HEK293 (cell line): ENCODE measurements at regions not wholly inside any gene's neighbourhood (a gene's known extent, or its start where the extent isn't known, plus 50 kb on each side); places are given as distances from the start of the nearest gene placed in this dataset.
A peak's percentile ranks its signal among the peaks of the same experiment; 100 is the strongest.
"Not testable (repeated sequence)": the region's sequence is repeated elsewhere in the genome, so short reads cannot be mapped to it uniquely, and the experiment has no call there.

Experiments
- CTCF ChIA-PET: fragments of 350-600 bp; formaldehyde crosslinking; extraction: SDS; loops from one replicate; lab custom pipeline; 2021; ENCODE audit warnings: antibody characterized with exemption; lab: Yijun Ruan, JAX
- POLR2A ChIA-PET: fragments of 300-600 bp; formaldehyde crosslinking; extraction: SDS; loops from one replicate; lab custom pipeline; 2020; ENCODE audit warnings: antibody characterized with exemption, inconsistent platforms; lab: Yijun Ruan, JAX
- H3K27ac ChIP-seq: fragments of 200-500 bp; sonication (Bioruptor generic); 2 replicates; pipeline ENCODE4 v1.5.1; 2014; ENCODE audit warnings: low read depth, low read length, control low read depth, inconsistent platforms; ENCODE audit errors: extremely low read depth
- H3K36me3 ChIP-seq, 2 experiments: fragments of 200-500 bp in 1 of 2; sonication (Bioruptor generic) in 1 of 2; 1 replicate in 1 of 2; 2 replicates in 1 of 2; pipeline ENCODE4 v1.5.1; 2014 to 2017; ENCODE audit warnings: inconsistent platforms in 2 of 2, low read length in 2 of 2; ENCODE audit not compliant: control insufficient read depth in 2 of 2, insufficient read depth in 1 of 2
- H3K4me1 ChIP-seq: fragments of 200-500 bp; sonication (Bioruptor generic); 2 replicates; pipeline ENCODE4 v1.5.1; 2014; ENCODE audit warnings: mild to moderate bottlenecking, low read length, inconsistent platforms; ENCODE audit not compliant: control insufficient read depth, insufficient read depth
- H3K4me3 ChIP-seq: 2 replicates; pipeline ENCODE4 v1.5.1; 2011; ENCODE audit warnings: low read depth, mild to moderate bottlenecking, control low read depth, low read length, moderate library complexity
- H3K9me3 ChIP-seq: fragments of 200-500 bp; sonication (Bioruptor generic); 2 replicates; pipeline ENCODE4 v1.5.1; 2014; ENCODE audit warnings: low read depth, low read length, inconsistent platforms; ENCODE audit not compliant: control insufficient read depth, insufficient read depth
- HIC1 ChIP-seq: fragments of 450-650 bp; formaldehyde crosslinking; IDR thresholded peaks from 2 replicates; pipeline ENCODE4 v1.5.1; 2016; ENCODE audit warnings: missing biosample characterization, missing genetic modification characterization
- PATZ1 ChIP-seq: fragments of 450-650 bp; formaldehyde crosslinking; IDR thresholded peaks from 2 replicates; pipeline ENCODE4 v1.5.1; 2016; ENCODE audit warnings: missing biosample characterization, missing genetic modification characterization
- SP3 ChIP-seq: fragments of 450-650 bp; formaldehyde crosslinking; IDR thresholded peaks from 2 replicates; pipeline ENCODE4 v1.5.1; 2016; ENCODE audit warnings: missing biosample characterization, missing genetic modification characterization
- TSHZ1 ChIP-seq: fragments of 450-650 bp; formaldehyde crosslinking; IDR thresholded peaks from 2 replicates; pipeline ENCODE4 v1.5.1; 2016; ENCODE audit warnings: missing biosample characterization, missing genetic modification characterization, borderline replicate concordance
- ZNF114 ChIP-seq: fragments of 450-650 bp; formaldehyde crosslinking; IDR thresholded peaks from 2 replicates; pipeline ENCODE4 v1.5.0; 2017; ENCODE audit warnings: missing biosample characterization, missing genetic modification characterization
- ZNF146 ChIP-seq: fragments of 450-650 bp; formaldehyde crosslinking; IDR thresholded peaks from 2 replicates; pipeline ENCODE4 v1.5.1; 2016; ENCODE audit warnings: missing biosample characterization, missing genetic modification characterization
- ZNF239 ChIP-seq: fragments of 450-650 bp; formaldehyde crosslinking; IDR thresholded peaks from 2 replicates; pipeline ENCODE4 v1.5.1; 2016; ENCODE audit warnings: missing biosample characterization, missing genetic modification characterization
- ZNF416 ChIP-seq: fragments of 450-650 bp; formaldehyde crosslinking; IDR thresholded peaks from 2 replicates; pipeline ENCODE4 v1.5.1; 2016; ENCODE audit warnings: missing biosample characterization, missing genetic modification characterization
- ZNF488 ChIP-seq: fragments of 450-650 bp; formaldehyde crosslinking; IDR thresholded peaks from 2 replicates; pipeline ENCODE4 v1.5.1; 2016; ENCODE audit warnings: missing biosample characterization, missing genetic modification characterization
- ZNF544 ChIP-seq: fragments of 450-650 bp; formaldehyde crosslinking; IDR thresholded peaks from 2 replicates; pipeline ENCODE4 v1.5.0; 2017; ENCODE audit warnings: missing biosample characterization, missing genetic modification characterization
- ZNF548 ChIP-seq: fragments of 450-650 bp; formaldehyde crosslinking; IDR thresholded peaks from 2 replicates; pipeline ENCODE4 v1.5.1; 2016; ENCODE audit warnings: missing biosample characterization, missing genetic modification characterization
- ZNF585B ChIP-seq: fragments of 450-650 bp; formaldehyde crosslinking; IDR thresholded peaks from 2 replicates; pipeline ENCODE4 v1.5.1; 2016; ENCODE audit warnings: missing biosample characterization, missing genetic modification characterization
- ZNF610 ChIP-seq: fragments of 450-650 bp; formaldehyde crosslinking; IDR thresholded peaks from 2 replicates; pipeline ENCODE4 v1.5.1; 2016; ENCODE audit warnings: missing biosample characterization, missing genetic modification characterization, borderline replicate concordance
- ZNF626 ChIP-seq: fragments of 450-650 bp; sonication (Bioruptor Pico); formaldehyde crosslinking; IDR thresholded peaks from 2 replicates; pipeline ENCODE4 v1.5.1; 2018; ENCODE audit warnings: missing biosample characterization, missing genetic modification characterization, inconsistent platforms
- ZNF658 ChIP-seq: fragments of 450-650 bp; formaldehyde crosslinking; IDR thresholded peaks from 2 replicates; pipeline ENCODE4; 2016; ENCODE audit warnings: missing biosample characterization, missing genetic modification characterization
- ZNF747 ChIP-seq: fragments of 450-650 bp; formaldehyde crosslinking; IDR thresholded peaks from 2 replicates; pipeline ENCODE4 v1.5.1; 2016; ENCODE audit warnings: missing biosample characterization, missing genetic modification characterization
- ZNF768 ChIP-seq: fragments of 450-650 bp; formaldehyde crosslinking; IDR thresholded peaks from 2 replicates; pipeline ENCODE4 v1.5.1; 2018; ENCODE audit warnings: missing biosample characterization, mild to moderate bottlenecking, missing genetic modification characterization
- ZNF785 ChIP-seq: fragments of 450-650 bp; formaldehyde crosslinking; IDR thresholded peaks from 2 replicates; pipeline ENCODE4 v1.5.1; 2016; ENCODE audit warnings: missing biosample characterization, missing genetic modification characterization
- TF ChIP-seq, protein P1 (sequence below): fragments of 450-650 bp; formaldehyde crosslinking; IDR thresholded peaks from 2 replicates; pipeline ENCODE4 v1.5.1; 2016; ENCODE audit warnings: missing biosample characterization, missing genetic modification characterization

GRCh38 chr7:113304104-113304503, 185.8 kb upstream of the SMIM30 start:
- Histone ChIP-seq H3K9me3 (no peaks in the 10 kb centered on the region), H3K4me3 (no peak overlapping the region), H3K4me1 (no peaks in the 10 kb centered on the region), H3K36me3 (no peaks in the 10 kb centered on the region), H3K27ac (no peak overlapping the region)
- ChIA-PET CTCF (no interaction called here), POLR2A (no interaction called here)
- TF ChIP-seq ZNF544 (tag by site-specific recombination) (no peak), ZNF626 (no peak), ZNF239 (tag by site-specific recombination) (no peak), ZNF146 (tag by site-specific recombination) (no peak), ZNF488 (tag by site-specific recombination) (no peak)

DNA sequence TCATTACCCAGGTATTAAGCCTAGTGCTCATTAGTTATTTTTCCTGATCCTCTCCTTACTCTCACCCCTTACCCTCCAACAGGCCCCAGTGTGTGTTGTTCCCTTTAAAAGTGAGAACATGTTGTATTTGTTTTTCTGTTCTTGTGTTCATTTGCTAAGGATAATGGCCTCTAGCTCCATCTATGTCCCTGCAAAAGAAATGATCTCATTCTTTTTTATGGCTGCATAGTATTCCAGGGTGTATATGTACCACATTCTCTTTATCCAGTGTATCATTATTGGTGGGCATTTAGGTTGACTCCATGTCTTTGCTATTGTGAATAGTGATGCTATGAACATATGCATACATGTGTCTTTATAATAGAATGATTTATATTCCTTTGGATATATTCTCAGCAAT, 185.0 kb upstream of the SMIM30 start:
- POLR2A ChIA-PET, H3K4me3 ChIP-seq, H3K9me3 ChIP-seq, H3K27ac ChIP-seq, H3K36me3 ChIP-seq, CTCF ChIA-PET, H3K4me1 ChIP-seq: not testable (repeated sequence)
- TF ChIP-seq ZNF146 (tag by site-specific recombination), result peak; percentile 50; the same call in 1 of the 2 replicates

DNA sequence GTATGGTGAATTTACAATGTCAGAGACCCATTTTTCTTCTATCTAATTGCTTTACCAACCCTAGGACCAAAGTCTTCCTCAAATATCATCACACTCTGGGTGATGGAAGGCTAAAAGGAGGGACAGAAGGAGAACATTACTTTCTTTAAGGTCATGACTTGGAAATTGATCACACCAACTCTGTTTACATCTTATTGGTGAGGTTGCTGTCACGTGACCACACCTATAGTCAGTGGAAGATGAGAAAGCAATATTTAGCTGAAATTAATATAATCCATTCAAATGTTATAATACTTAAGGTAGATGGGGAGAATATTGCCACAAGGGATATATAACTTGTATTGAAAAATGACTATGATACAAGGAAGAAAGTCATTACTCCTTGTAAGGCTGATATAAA, 183.6 kb upstream of the SMIM30 start:
- H3K36me3 ChIP-seq, result no peaks in the 10 kb centered on the region
- H3K4me1 ChIP-seq, result no peaks in the 10 kb centered on the region
- CTCF ChIA-PET, result no interaction called here
- no peak for TF ChIP-seq ZNF610 (tag by site-specific recombination)
- no peak for TF ChIP-seq SP3
- no peak for TF ChIP-seq PATZ1
- TF ChIP-seq HIC1 (tag by site-specific recombination), result no peak
- no peak for TF ChIP-seq ZNF658 (tag by site-specific recombination)
- no peak for TF ChIP-seq ZNF544 (tag by site-specific recombination)
- TF ChIP-seq ZNF114 (tag by site-specific recombination), result no peak
- TF ChIP-seq ZNF585B (tag by site-specific recombination), result no peak
- no peak for TF ChIP-seq ZNF768 (tag by site-specific recombination)
- TF ChIP-seq ZNF747 (tag by site-specific recombination), result no peak
- TF ChIP-seq ZNF416, result no peak
- TF ChIP-seq ZNF785 (tag by site-specific recombination), result no peak
- TF ChIP-seq TSHZ1, result no peak
- no peak for TF ChIP-seq ZNF548
- TF ChIP-seq, protein P1, sequence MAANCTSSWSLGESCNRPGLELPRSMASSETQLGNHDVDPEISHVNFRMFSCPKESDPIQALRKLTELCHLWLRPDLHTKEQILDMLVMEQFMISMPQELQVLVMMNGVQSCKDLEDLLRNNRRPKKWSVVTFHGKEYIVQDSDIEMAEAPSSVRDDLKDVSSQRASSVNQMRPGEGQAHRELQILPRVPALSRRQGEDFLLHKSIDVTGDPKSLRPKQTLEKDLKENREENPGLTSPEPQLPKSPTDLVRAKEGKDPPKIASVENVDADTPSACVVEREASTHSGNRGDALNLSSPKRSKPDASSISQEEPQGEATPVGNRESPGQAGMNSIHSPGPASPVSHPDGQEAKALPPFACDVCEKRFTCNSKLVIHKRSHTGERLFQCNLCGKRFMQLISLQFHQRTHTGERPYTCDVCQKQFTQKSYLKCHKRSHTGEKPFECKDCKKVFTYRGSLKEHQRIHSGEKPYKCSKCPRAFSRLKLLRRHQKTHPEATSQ (tag by site-specific recombination), result no peak
- POLR2A ChIA-PET, result no interaction called here
- no peak overlapping the region for H3K27ac ChIP-seq
- H3K9me3 ChIP-seq, result no peaks in the 10 kb centered on the region
- no peak overlapping the region for H3K4me3 ChIP-seq
